ENCODE measurements at regions not wholly inside any gene's neighbourhood (a gene's known extent, or its start where the extent isn't known, plus 50 kb on each side); places are given as distances from the start of the nearest gene placed in this dataset.

DNA sequence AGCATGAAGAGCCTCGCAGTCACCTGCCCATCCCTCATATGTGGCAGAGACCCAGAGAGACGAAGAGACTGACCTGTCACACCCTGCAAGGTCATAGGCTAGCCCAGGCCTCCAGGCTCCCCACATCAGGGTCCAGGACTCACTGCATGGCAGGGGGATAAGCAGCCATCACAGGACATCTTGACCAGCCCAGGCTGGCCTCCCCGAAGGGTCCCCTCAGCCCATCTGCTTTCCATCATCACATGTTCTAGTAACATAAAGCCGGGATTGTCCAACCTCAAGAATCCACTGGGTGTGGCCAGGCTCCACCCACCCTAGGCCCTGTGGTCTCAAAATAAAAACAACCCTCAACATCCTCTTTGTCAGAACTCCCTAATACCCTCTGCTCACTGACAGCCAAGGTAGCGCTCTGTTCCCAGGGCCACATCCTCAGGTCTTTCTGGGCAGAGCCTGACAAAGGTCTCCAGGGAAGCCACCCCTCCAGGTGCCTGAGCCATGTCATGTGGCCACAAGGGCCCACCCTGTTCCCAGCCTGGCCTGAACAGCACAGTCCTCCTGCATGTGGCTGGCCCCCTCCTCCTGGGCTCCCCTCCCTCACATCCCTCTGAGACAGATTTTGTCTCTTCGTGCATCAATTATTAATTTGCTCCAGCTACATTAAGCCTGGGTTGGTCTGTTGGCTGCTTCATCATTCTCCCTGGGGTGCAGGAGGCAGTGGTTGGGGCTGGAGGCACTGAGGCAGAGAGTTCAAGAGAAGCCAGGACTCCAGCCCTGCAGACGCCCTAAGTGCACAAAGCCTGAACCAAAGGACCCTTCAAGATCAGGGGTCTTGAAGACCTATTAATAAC lies 131.8 kb upstream of the UNC5B start:
- no peaks in the 10 kb centered on the region for H3K4me1 Mint-ChIP-seq
- Histone ChIP-seq H3K36me3 (replicated peaks in 1 of 2; ENCODE audit: control extremely low read depth in 1 of 2, control insufficient read depth in 1 of 2, extremely low read depth in 1 of 2, insufficient read depth in 2 of 2, low read length in 1 of 2) (no peaks in the 10 kb centered on the region), H4K20me1 (ENCODE audit: control insufficient read depth, insufficient read depth, low read length, poor library complexity, severe bottlenecking) (no peaks in the 10 kb centered on the region), H3K4me2 (replicated peaks; ENCODE audit: low read depth, low read length, poor library complexity, severe bottlenecking) (no peak overlapping the region), H3K27me3 (replicated peaks in 1 of 4; ENCODE audit: control extremely low read depth in 1 of 4, control insufficient read depth in 3 of 4, insufficient read depth in 4 of 4, low read length in 3 of 4) (no peaks in the 10 kb centered on the region), H3K79me2 (ENCODE audit: control insufficient read depth, insufficient read depth, low read length) (no peaks in the 10 kb centered on the region), H2AFZ (ENCODE audit: insufficient read depth, low read depth, low read length, poor library complexity, severe bottlenecking) (no peak overlapping the region), H3K9me3 (ENCODE audit: control extremely low read depth in 1 of 3, control insufficient read depth in 2 of 3, insufficient read depth in 1 of 3, low read length in 2 of 3) (peaks cover 0 to 3% (median 0%) of the 10 kb centered on the region in 3 donors), H3K9ac (ENCODE audit: low read length) (no peak overlapping the region), H3K27ac (ENCODE audit: low read length in 2 of 2) (no peak overlapping the region), H3K4me3 (ENCODE audit: control extremely low read depth in 1 of 5, extremely low read depth in 1 of 5, insufficient read depth in 1 of 5, low read depth in 2 of 5, low read length in 4 of 5) (no peak overlapping the region), H3K4me1 (ENCODE audit: control insufficient read depth in 2 of 2, insufficient read depth in 2 of 2, low read length in 2 of 2) (no peaks in the 10 kb centered on the region)
- no peak overlapping the region for H3K4me3 Mint-ChIP-seq
- TF ChIP-seq CTCF (IDR thresholded peaks at IDR 0.05), result no peak
- no peak for TF ChIP-seq EZH2 (IDR thresholded peaks at IDR 0.05; ENCODE audit: borderline replicate concordance, insufficient read depth, low read depth, low read length, poor library complexity, severe bottlenecking)
- DNase-seq, result no peak
- intact Hi-C loops (cut with micrococcal nuclease), result no loop called here
- no peak overlapping the region for H3K27ac Mint-ChIP-seq
- H3K27me3 Mint-ChIP-seq, result peaks cover 3% of the 10 kb centered on the region
- WGBS (ENCODE audit: insufficient coverage), result 90% methylated on average over 6 of the region's 7 CpGs
- ChIA-PET CTCF (no interaction called here), POLR2A (no interaction called here)
- ATAC-seq (ENCODE audit: low read depth), result no peak
- no peaks in the 10 kb centered on the region for H3K9me3 Mint-ChIP-seq (ENCODE audit: insufficient read depth)

GRCh38 chr10:71081229-71081560 lies 131.2 kb upstream of the UNC5B start:
- H3K4me2 ChIP-seq (replicated peaks; ENCODE audit: low read depth, low read length, poor library complexity, severe bottlenecking), result no peak overlapping the region
- TF ChIP-seq CTCF (IDR thresholded peaks at IDR 0.05), result no peak
- H3K79me2 ChIP-seq (ENCODE audit: control insufficient read depth, insufficient read depth, low read length), result no peaks in the 10 kb centered on the region
- Mint-ChIP-seq H3K4me3 (no peak overlapping the region), H3K27ac (no peak overlapping the region), H3K9me3 (ENCODE audit: insufficient read depth) (no peaks in the 10 kb centered on the region), H3K27me3 (peaks cover 3% of the 10 kb centered on the region), H3K4me1 (no peaks in the 10 kb centered on the region)
- H3K36me3 ChIP-seq (replicated peaks in 1 of 2; ENCODE audit: control extremely low read depth in 1 of 2, control insufficient read depth in 1 of 2, extremely low read depth in 1 of 2, insufficient read depth in 2 of 2, low read length in 1 of 2), result no peaks in the 10 kb centered on the region
- ATAC-seq (ENCODE audit: low read depth), result no peak
- no peak for DNase-seq
- no peaks in the 10 kb centered on the region for H3K4me1 ChIP-seq (ENCODE audit: control insufficient read depth in 2 of 2, insufficient read depth in 2 of 2, low read length in 2 of 2)
- ChIA-PET CTCF (no interaction called here), POLR2A (no interaction called here)
- H3K9ac ChIP-seq (ENCODE audit: low read length), result no peak overlapping the region
- H3K4me3 ChIP-seq (ENCODE audit: control extremely low read depth in 1 of 5, extremely low read depth in 1 of 5, insufficient read depth in 1 of 5, low read depth in 2 of 5, low read length in 4 of 5), result no peak overlapping the region
- H2AFZ ChIP-seq (ENCODE audit: insufficient read depth, low read depth, low read length, poor library complexity, severe bottlenecking), result no peak overlapping the region
- no peaks in the 10 kb centered on the region for H4K20me1 ChIP-seq (ENCODE audit: control insufficient read depth, insufficient read depth, low read length, poor library complexity, severe bottlenecking)
- peaks cover 0 to 3% (median 0%) of the 10 kb centered on the region in 3 donors for H3K9me3 ChIP-seq (ENCODE audit: control extremely low read depth in 1 of 3, control insufficient read depth in 2 of 3, insufficient read depth in 1 of 3, low read length in 2 of 3)
- whole genome bisulfite sequencing (ENCODE audit: insufficient coverage), result 80% methylated on average over 6 of the region's 6 CpGs
- intact Hi-C loops (cut with micrococcal nuclease), result no loop called here
- no peaks in the 10 kb centered on the region for H3K27me3 ChIP-seq (replicated peaks in 1 of 4; ENCODE audit: control extremely low read depth in 1 of 4, control insufficient read depth in 3 of 4, insufficient read depth in 4 of 4, low read length in 3 of 4)
- H3K27ac ChIP-seq (ENCODE audit: low read length in 2 of 2), result no peak overlapping the region
